Mucosa of rectum (tissue), 2 donors: ENCODE measurements at regions not wholly inside any gene's neighbourhood (a gene's known extent, or its start where the extent isn't known, plus 50 kb on each side); places are given as distances from the start of the nearest gene placed in this dataset.
"Not testable (repeated sequence)": the region's sequence is repeated elsewhere in the genome, so short reads cannot be mapped to it uniquely, and the experiment has no call there.

Source experiments
- H3K27ac ChIP-seq, 2 donors: one replicate each; pipeline ENCODE4 v1.7.0; 2013; ENCODE audit warnings: inconsistent platforms in 2 of 2, low read depth in 2 of 2, low read length in 2 of 2
- H3K27me3 ChIP-seq, 2 donors: one replicate each; pipeline ENCODE4 v1.7.0; 2013; ENCODE audit warnings: low read length in 2 of 2; ENCODE audit not compliant: control insufficient read depth in 2 of 2, insufficient read depth in 2 of 2
- H3K36me3 ChIP-seq, 2 donors: one replicate each; pipeline ENCODE4 v1.7.0; 2013; ENCODE audit warnings: low read length in 2 of 2; ENCODE audit not compliant: control insufficient read depth in 2 of 2, insufficient read depth in 2 of 2
- H3K4me1 ChIP-seq, 2 donors: one replicate each; pipeline ENCODE4 v1.7.0; 2013; ENCODE audit warnings: low read length in 2 of 2, mild to moderate bottlenecking in 1 of 2; ENCODE audit not compliant: control insufficient read depth in 2 of 2, insufficient read depth in 2 of 2
- H3K4me3 ChIP-seq, 2 donors: one replicate each; pipeline ENCODE4 v1.7.0; 2013; ENCODE audit warnings: low read length in 2 of 2
- H3K9ac ChIP-seq, 2 donors: one replicate each; pipeline ENCODE4 v1.7.0; 2013; ENCODE audit warnings: low read length in 2 of 2, low read depth in 1 of 2, mild to moderate bottlenecking in 1 of 2
- H3K9me3 ChIP-seq, 2 donors: one replicate each; pipeline ENCODE4 v1.7.0; 2013; ENCODE audit warnings: low read length in 2 of 2; ENCODE audit not compliant: control insufficient read depth in 2 of 2
- donor health status: healthy.
- donor health status: Normal muscosa, but diverticular disease.

- H3K9ac ChIP-seq, result no peak overlapping the region
- H3K4me1 ChIP-seq, result no peaks in the 10 kb centered on the region
- no peaks in the 10 kb centered on the region for H3K9me3 ChIP-seq
- no peaks in the 10 kb centered on the region for H3K36me3 ChIP-seq
- no peak overlapping the region for H3K4me3 ChIP-seq
- no peaks in the 10 kb centered on the region for H3K27me3 ChIP-seq
- H3K27ac ChIP-seq, result no peak overlapping the region
Observed at GRCh38 chr2:175707322-175707721, 294.7 kb downstream of the LNPK start.

- not testable (repeated sequence) for H3K9ac ChIP-seq, H3K4me3 ChIP-seq, H3K36me3 ChIP-seq, H3K4me1 ChIP-seq, H3K27me3 ChIP-seq, H3K9me3 ChIP-seq, H3K27ac ChIP-seq
Observed at GRCh38 chr2:175704568-175704967, 297.5 kb downstream of the LNPK start.

- Histone ChIP-seq H3K27me3 (no peaks in the 10 kb centered on the region), H3K36me3 (no peaks in the 10 kb centered on the region), H3K9me3 (no peaks in the 10 kb centered on the region), H3K4me1 (no peaks in the 10 kb centered on the region), H3K4me3 (no peak overlapping the region), H3K9ac (no peak overlapping the region), H3K27ac (no peak overlapping the region)
Observed at GRCh38 chr2:175698061-175698460, 304.0 kb downstream of the LNPK start.

GRCh38 chr2:175690113-175690837 lies 311.8 kb downstream of the LNPK start:
- H3K27ac ChIP-seq, result no peak overlapping the region
- no peaks in the 10 kb centered on the region for H3K36me3 ChIP-seq
- no peak overlapping the region for H3K9ac ChIP-seq

GRCh38 chr2:175688243-175688642 lies 313.8 kb downstream of the LNPK start:
- Histone ChIP-seq H3K4me3 (no peak overlapping the region), H3K4me1 (no peaks in the 10 kb centered on the region), H3K9ac (no peak overlapping the region), H3K27ac (no peak overlapping the region), H3K27me3 (peaks cover 0 to 10% of the 10 kb centered on the region in 2 donors), H3K36me3 (no peaks in the 10 kb centered on the region), H3K9me3 (no peaks in the 10 kb centered on the region)

More at GRCh38 chr2:175690113-175690837, 311.8 kb downstream of the LNPK start:
- Histone ChIP-seq H3K4me3 (no peak overlapping the region), H3K27me3 (peaks cover 0 to 10% of the 10 kb centered on the region in 2 donors), H3K4me1 (no peaks in the 10 kb centered on the region), H3K9me3 (no peaks in the 10 kb centered on the region)

GRCh38 chr2:175687465-175687864 lies 314.6 kb downstream of the LNPK start:
- Histone ChIP-seq H3K27me3 (peaks cover 0 to 10% of the 10 kb centered on the region in 2 donors), H3K36me3 (no peaks in the 10 kb centered on the region)

GRCh38 chr2:175686002-175686401 lies 316.1 kb downstream of the LNPK start:
- Histone ChIP-seq H3K4me1 (no peaks in the 10 kb centered on the region), H3K4me3 (no peak overlapping the region), H3K27me3 (peaks cover 0 to 10% of the 10 kb centered on the region in 2 donors), H3K9me3 (no peaks in the 10 kb centered on the region), H3K36me3 (no peaks in the 10 kb centered on the region), H3K9ac (no peak overlapping the region), H3K27ac (no peak overlapping the region)

More at GRCh38 chr2:175687465-175687864, 314.6 kb downstream of the LNPK start:
- Histone ChIP-seq H3K4me3 (no peak overlapping the region), H3K4me1 (no peaks in the 10 kb centered on the region), H3K9me3 (no peaks in the 10 kb centered on the region), H3K27ac (no peak overlapping the region), H3K9ac (no peak overlapping the region)

- Histone ChIP-seq H3K27ac (no peak overlapping the region), H3K27me3 (peaks cover 0 to 10% of the 10 kb centered on the region in 2 donors), H3K4me1 (no peaks in the 10 kb centered on the region), H3K9ac (no peak overlapping the region), H3K36me3 (no peaks in the 10 kb centered on the region), H3K4me3 (no peak overlapping the region), H3K9me3 (no peaks in the 10 kb centered on the region)
Observed at GRCh38 chr2:175684466-175684865, 317.6 kb downstream of the LNPK start.

- H3K9ac ChIP-seq, result no peak overlapping the region
- no peaks in the 10 kb centered on the region for H3K9me3 ChIP-seq
- H3K27me3 ChIP-seq, result no peaks in the 10 kb centered on the region
- no peak overlapping the region for H3K27ac ChIP-seq
- no peaks in the 10 kb centered on the region for H3K36me3 ChIP-seq
- no peak overlapping the region for H3K4me3 ChIP-seq
- no peaks in the 10 kb centered on the region for H3K4me1 ChIP-seq
Observed at GRCh38 chr2:175679728-175680127, 322.3 kb downstream of the LNPK start.

GRCh38 chr2:175679231-175679630 lies 322.8 kb downstream of the LNPK start:
- no peaks in the 10 kb centered on the region for H3K27me3 ChIP-seq
- H3K36me3 ChIP-seq, result no peaks in the 10 kb centered on the region

More at GRCh38 chr2:175679231-175679630, 322.8 kb downstream of the LNPK start:
- Histone ChIP-seq H3K4me3 (no peak overlapping the region), H3K27ac (no peak overlapping the region), H3K4me1 (no peaks in the 10 kb centered on the region), H3K9me3 (no peaks in the 10 kb centered on the region), H3K9ac (no peak overlapping the region)
